Breast epithelium (tissue), 3 donors: ENCODE measurements at regions not wholly inside any gene's neighbourhood (a gene's known extent, or its start where the extent isn't known, plus 50 kb on each side); places are given as distances from the start of the nearest gene placed in this dataset.

ENCODE experiments used
- POLR2A ChIP-seq: fragments of 450-650 bp; IDR thresholded peaks from one replicate; pipeline ENCODE4 v1.6.1; 2016; ENCODE audit warnings: antibody characterized with exemption, mild to moderate bottlenecking, moderate library complexity
- TF ChIP-seq, protein P1 (sequence below), 3 donors: fragments of 450-650 bp; IDR thresholded peaks; one replicate each; pipeline ENCODE4 v1.5.1; 2016 to 2017; ENCODE audit warnings: antibody characterized with exemption in 3 of 3, mild to moderate bottlenecking in 3 of 3, moderate library complexity in 3 of 3

DNA sequence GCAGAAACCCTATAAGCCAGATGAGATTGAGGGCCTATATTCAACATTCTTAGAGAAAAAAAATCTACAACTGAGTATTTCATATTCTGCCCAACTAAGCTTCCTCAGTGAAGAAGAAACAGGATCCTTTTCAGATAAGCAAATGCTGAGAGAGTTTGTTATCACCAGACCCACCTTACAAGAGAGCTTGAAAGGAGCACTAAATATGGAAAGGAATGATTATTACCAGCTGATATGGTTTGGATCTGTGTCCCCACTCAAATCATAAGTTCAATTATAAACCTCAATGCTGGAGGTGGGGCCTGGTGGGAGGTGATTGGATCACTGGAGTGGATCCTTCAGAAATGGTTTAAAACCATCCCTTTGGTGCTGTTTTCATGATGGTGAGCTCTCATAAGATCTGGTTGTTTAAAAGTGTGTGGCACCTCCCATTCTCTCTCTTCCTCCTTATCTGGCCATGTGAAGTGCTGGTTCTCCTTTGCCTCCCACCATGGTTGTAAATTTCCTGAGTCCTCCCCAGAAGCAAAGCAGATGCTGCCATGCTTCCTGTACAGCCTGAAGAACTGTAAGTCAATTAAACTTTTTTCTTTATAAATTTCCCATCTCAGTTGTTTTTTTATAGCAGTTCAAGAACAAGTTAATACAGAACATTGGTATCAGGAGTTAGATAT is 144.2 kb downstream of the MSN start:
- TF ChIP-seq, protein P1, sequence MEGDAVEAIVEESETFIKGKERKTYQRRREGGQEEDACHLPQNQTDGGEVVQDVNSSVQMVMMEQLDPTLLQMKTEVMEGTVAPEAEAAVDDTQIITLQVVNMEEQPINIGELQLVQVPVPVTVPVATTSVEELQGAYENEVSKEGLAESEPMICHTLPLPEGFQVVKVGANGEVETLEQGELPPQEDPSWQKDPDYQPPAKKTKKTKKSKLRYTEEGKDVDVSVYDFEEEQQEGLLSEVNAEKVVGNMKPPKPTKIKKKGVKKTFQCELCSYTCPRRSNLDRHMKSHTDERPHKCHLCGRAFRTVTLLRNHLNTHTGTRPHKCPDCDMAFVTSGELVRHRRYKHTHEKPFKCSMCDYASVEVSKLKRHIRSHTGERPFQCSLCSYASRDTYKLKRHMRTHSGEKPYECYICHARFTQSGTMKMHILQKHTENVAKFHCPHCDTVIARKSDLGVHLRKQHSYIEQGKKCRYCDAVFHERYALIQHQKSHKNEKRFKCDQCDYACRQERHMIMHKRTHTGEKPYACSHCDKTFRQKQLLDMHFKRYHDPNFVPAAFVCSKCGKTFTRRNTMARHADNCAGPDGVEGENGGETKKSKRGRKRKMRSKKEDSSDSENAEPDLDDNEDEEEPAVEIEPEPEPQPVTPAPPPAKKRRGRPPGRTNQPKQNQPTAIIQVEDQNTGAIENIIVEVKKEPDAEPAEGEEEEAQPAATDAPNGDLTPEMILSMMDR (IDR thresholded peaks at IDR 0.05), result no peak
- no peak for TF ChIP-seq POLR2A
